ENCODE measurements at regions not wholly inside any gene's neighbourhood (a gene's known extent, or its start where the extent isn't known, plus 50 kb on each side); places are given as distances from the start of the nearest gene placed in this dataset.

DNA sequence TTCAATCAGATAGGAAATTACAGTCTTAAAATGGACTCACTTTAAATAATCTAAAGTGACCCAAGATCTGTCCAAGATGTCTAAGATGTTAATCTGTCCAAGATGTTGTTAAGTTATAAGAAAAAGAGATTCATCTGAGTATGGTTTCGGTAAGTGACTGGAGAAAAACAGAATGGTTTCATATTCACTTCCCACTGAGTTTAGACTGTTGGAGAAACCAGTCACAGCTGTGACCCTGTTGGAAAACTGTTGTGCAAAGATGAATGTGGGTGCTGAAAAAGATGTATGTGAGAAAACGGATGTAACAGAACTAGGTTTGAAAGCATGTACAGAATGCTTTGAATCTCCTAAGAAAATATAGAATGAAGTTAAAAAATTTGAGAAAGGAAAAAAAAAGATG is 325.9 kb downstream of the COL12A1 start:
- DNase-seq (ENCODE audit: low spot score) = no peak

DNA sequence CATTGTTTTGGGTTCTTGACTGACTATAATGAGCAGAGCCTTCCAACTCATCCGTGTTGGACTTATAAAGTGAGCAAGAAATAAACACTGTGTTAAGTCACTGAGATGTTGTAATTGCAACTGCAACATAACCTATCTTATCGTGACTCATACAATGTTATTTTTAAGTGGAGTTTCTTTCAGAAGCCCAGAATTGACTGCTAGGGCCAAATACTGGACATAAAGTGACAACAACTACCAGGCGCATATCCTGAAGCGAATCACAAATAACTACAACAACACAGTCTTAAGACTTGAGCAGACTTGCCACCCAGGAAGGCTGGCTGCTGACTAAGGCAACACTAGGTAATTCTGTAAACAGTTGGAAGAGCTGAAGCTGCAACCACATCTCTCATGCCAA is 326.6 kb downstream of the COL12A1 start:
- no peak for DNase-seq (ENCODE audit: low spot score)

DNA sequence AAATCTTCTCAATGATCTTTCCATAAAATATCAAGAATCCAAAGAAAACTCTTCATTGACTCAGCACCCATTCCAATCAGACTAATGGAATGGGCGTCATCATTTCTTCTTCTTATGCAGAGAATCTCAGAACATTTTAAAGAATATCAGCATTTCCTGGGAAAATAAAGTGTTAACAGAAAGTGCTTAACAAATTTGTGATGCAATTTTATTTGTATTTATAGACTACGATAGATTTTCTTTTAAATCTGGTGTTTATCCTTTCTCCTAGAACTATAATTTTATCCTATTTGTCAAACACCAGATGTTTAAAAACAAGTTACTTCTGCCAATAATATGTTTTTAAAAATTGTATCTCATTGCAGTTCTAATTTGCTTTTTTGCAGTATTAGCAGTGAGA is 330.7 kb downstream of the COL12A1 start:
- no peak for DNase-seq (ENCODE audit: low spot score)

DNA sequence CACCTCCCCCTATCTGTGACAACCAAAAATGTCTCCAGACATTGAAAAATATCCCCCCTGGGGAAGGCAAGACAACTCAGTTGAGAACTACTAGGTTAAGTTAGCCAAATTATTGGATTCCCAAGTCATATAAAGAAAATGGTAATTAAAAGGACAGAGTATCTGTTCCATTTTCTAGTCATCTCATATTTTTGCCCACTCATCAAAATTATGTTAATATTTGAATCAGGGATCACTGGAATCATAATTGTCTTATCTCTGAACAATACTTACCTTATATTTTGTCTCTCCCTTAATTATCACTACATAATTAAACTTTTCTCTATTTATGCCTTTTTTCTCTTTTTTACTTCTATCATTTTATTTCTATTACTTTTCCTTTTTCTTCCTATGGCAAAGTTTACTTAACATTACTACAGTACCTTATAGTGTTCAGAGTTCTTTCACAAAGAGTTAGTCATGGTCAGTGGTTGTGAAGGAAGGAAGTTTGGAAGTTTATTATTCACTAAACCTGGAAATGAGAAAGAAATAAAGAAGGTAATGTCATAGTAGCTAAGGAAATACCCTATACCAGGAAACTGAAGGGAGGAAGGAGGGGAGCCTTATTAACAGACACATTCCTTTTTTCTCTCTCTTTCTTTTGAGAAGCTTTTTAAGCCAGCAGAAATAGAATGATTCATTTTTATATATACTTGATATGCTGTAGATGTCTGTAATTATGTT is 332.9 kb downstream of the COL12A1 start:
- no peak for DNase-seq (ENCODE audit: low spot score)

DNA sequence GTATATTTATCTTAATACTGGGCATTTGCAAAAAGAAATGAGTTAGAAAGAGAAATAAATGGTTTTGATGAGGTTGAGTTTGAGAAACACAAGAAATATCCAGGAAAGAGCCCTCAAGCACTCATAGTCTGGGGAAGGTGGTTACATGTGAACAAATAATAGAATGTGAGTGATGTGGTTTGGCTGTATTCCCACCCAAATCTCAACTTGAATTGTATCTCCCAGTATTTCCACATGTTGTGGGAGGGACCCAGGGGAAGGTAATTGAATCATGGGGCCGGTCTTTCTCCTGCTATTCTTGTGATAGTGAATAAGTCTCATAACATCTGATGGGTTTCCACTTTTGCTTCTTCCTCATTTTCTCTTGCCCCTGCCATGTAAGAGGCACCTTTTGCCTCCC is 334.1 kb downstream of the COL12A1 start:
- no peak for DNase-seq (ENCODE audit: low spot score)

DNA sequence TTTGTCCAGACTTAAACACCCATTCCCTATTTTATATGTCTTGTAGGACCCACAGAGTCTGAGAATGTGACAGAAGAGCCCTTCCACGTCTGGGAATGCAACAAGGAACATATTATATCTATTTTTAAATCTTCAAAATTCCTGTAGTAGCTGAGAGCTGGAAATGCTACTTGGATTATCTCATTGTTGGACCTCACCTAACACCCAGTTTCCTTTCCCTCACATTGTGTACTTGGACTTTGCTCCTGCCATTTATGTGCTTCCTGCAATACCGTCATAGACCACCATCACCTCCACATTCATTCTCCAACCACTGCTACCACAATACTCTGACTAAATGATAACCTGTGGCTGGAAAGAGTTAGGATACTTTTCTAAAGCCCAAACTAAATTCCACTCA is 335.4 kb downstream of the COL12A1 start:
- DNase-seq (ENCODE audit: low spot score) = no peak

DNA sequence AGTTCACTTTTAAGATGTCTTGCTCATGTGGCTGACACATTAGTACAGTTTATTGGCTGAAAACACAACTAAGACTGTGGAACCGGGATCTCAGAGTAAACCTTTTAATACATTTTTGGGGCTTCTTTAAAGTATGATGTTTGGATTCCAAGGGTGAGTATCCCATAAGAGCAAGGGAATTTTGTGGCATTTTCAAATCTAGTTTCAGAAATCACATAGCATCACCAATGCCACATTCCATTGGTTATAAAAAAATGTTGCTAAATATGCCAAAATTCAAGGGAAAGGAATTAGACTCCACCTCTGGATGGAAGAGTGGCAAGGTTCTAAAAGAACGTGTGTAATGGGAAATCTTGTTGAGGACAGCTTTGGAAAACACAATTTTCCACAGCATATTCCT is 338.6 kb downstream of the COL12A1 start:
- DNase-seq (ENCODE audit: low spot score) = no peak

DNA sequence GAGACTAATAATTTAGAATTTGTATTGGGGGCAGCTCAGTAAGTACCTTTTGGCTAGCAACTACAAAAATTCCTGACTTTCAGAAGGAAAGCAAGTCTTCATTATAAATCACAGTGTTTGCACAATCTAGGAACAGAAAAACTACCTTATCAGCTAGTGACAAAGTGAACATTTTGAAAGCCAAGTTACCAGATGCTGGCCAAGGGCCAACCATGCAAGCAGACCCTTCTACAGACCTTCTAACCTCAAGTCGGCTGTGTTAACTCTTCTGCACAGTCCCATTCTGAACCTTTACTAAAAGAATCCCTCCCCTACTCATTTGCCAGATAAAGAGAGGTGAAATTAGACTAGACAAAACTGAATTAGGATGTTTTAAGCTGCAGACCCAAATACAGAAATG is 341.9 kb downstream of the COL12A1 start:
- no peak for DNase-seq (ENCODE audit: low spot score)

DNA sequence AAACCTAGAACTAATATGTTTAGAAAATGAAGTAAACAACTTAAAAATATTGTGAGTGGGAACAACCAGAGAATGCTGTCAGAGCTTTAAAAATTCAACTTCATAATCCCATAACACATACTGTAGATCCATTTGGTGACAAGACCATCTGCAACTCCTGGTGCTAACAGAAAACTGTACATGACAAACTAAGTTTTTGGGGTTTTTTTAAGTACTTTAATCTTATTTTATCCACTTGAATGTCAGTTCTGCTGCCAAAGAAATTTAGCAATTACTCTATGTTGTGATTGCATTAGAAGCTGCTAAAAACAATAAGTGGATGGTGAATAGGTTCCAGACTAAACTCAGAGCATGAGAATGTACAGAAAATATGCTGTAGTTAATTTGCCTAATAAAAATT is 345.4 kb downstream of the COL12A1 start:
- DNase-seq (ENCODE audit: low spot score) = no peak

DNA sequence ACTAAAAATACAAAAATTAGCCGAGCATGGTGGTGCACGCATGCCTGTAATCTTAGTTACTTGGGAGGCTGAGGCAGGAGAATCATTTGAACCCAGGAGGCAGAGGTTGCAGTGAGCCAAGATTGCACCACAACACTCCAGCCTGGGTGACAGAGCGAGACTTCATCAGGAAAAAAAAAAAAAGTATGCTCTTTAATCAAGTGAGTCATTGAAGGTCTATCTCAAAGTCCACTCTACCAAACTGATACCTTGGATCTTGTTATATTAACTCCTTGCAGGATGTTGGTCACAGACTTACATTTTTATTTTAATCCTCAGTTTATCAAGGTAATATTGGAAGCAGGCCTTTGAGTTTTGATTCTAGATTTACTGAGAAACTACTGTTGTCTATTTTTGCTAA is 348.7 kb downstream of the COL12A1 start:
- DNase-seq (ENCODE audit: low spot score) = no peak

DNA sequence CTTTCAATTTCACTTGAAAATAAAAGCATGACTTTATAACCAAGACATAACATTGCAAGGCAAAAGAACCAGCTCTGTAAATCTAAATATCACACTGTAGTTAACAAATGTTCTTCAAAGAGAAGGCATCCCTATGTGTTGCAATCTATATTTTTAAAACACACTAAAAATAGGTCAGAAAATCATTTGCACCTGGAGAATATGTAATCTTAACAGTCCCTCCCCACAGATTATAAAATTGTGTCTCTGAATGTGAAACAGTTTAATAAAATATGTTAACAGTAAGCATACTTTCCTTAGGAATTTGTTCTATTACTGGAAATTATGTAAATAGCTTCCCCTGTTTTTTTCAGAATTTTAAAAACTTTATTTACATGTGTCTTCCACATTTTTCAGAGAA is 351.9 kb downstream of the COL12A1 start:
- no peak for DNase-seq (ENCODE audit: low spot score)

DNA sequence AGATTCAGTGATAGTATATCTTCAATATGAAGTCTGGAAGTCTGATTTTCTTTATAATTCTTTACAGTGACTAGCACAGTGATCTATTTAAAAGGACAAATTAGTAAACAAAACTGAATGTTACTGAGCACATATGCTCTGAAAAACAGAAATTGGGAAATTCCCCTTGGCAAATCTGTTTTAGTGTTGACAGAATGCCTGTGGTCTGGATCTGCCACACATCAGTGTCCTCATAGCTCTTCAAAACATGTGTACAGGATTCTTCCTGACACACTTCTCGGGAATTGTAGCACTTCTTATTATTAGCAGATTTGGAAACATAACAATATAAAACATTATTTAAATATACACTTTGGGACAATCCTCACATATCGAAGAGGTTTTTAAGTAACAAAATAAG is 354.3 kb downstream of the COL12A1 start:
- no peak for DNase-seq (ENCODE audit: low spot score)

DNA sequence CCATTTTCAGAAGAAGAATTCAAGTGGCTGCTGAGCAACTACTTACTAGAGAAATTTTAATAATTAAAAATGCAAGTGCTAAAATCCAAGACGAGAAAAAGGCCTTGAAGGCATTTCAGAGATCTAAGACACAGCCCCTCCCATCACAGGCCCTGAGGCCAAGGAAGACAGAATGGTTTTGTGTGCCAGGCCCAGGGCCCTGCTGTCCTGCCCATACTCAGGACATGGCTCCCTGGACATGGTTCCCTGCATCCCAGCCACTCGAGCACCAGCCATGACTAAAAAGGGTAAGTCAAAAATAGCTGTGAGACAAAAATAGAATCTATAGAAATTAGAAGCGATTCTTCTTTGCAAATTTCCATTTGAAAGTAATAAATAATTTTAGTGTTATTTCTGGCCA is 364.9 kb downstream of the COL12A1 start:
- DNase-seq (ENCODE audit: low spot score) = no peak

DNA sequence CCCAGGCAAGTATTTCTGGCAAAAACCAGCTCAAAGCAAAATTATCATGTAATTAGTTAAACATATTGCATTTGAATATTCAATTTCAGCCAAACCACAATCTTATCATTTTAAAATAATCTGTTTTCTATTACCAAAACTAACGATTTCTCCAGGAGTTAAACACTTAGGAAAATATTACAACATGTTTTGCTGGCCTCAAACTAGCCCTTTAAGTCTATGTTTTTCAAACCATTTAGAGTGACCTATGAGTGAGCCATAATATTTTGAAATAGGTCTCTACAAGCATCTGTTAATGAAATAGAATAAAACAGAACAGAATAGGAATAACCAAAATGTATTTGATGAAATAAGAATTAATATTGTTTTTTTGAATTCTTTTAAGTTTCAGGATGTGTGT is 370.9 kb downstream of the COL12A1 start:
- DNase-seq (ENCODE audit: low spot score) = no peak

DNA sequence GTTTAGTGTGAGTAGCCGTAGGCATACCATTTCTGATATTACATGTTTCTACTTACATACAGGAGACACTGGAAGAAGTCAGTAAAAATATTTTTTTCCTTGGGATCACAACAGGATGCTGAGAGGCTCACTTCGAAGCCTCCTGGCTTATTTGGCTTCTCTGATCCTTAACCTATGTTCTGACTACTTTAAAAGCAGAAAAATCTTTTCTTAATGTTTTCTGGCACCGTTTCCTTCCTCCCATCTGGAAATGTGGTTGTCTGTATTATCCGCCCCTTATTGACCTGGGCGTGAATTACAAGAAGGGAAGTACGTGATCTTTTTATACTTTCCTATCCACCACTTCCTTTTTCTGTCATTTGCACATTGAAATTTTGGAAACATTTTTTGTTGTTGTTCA is 379.6 kb downstream of the COL12A1 start:
- no peak for DNase-seq (ENCODE audit: low spot score)

DNA sequence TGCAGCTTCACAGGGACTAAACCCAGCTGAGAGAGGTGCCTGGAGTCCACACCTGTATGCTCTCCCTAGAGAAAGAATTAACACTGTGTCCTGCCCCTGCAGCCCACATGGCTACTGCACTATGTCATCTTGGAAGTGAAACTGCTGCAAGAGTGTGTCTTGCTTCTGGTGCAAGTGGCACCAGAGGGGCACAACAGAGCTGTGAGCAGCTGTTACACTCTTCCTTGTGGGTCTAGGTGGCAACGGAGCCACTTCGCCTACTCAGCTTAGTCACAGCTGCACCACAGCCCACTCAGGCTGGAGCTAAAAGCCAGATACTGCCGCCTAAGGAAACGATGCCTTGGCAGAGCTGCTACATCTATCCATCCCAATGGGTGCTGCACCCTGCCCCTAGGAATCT is 391.4 kb downstream of the COL12A1 start:
- no peak for DNase-seq (ENCODE audit: low spot score)

DNA sequence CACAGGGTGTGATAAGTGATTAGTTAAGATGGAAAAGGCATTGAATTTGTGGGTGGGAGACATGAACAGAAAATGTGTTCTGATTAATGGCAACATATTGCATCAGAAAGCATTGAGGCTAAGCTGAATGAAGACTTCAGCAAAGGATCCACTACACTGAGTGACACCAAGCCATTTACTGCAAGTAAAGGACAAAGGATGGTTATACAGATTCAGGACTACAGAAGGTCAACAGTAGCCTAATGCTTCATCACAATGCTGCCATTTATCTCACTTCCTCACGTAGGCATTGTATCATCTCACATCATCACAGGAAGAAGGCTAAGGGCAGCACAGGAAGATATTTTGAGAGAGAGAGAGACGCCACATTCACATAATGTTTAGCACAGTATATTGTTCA is 398.2 kb downstream of the COL12A1 start:
- DNase-seq (ENCODE audit: low spot score) = no peak

DNA sequence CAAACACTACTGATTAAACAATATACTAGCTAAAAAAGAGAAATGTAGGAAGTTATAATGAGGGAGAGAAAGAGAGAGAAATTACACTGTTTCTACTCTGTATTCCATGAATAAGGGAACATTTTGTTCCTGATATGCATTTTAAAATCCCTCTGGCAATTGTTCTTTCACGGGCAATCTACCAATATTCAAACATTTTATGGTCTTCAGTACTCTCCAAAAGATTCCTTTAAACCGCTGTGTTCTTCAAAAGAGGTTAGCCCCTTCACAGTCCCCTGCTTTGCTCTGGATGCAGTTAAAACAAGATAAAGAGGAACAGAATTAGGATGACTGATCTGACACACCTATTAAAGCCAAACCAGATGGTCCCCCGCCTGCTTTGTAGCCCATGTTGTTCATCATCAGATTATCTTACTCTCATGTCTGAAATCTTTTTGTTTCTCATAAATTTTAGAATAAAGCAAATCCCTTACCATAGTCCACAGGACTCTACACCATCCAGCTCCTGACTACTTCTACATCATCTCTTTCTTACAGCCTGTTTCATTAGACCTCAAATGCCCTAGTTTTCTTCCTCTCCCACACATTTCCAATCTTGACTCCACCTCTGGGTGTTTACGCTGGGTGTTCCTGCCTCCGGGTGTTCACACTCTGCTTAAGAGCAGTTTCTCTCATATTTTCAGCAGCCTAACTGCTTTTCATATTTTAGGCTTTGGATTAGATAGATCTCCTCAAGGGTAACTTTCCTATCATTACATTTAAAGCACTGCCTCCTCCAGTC is 399.7 kb downstream of the COL12A1 start:
- DNase-seq (ENCODE audit: low spot score) = no peak

DNA sequence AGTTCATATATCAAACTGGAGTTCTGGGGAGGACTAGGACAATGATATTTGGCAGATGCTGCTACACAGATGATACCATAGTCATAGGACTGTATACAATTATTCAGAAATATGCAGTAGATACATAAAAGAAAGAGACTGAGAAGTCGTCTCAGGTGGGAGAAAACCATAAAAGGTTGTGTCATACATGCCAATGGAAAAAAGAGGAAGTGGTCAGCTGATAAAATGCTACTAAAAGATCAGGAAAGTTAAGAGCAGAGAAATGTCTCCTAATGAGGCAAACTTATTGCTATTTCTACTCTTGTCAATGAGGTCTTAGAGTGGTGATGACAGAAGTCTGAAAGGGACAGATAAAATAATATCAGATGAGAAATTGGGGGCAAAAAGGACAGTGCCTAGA is 407.6 kb downstream of the COL12A1 start:
- no peak for DNase-seq (ENCODE audit: low spot score)

DNA sequence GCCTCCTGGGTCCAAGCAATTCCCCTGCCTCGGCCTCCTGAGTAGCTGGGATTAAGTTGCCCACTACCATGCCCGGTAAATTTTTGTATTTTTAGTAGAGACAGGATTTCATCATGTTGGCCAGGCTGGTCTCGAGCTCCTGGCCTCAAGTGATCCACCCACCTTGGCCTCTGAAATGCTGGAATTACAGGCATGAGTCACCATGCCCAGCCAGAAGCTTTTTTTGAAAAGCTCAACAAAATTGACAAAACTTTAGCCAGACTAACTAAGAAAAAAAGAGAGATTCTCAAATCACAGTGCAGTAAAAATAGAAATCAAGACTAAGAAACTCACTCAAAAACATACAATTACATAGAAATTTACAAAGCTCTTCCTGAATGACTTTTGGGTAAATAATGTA is 420.6 kb downstream of the COL12A1 start:
- no peak for DNase-seq (ENCODE audit: low spot score)

DNA sequence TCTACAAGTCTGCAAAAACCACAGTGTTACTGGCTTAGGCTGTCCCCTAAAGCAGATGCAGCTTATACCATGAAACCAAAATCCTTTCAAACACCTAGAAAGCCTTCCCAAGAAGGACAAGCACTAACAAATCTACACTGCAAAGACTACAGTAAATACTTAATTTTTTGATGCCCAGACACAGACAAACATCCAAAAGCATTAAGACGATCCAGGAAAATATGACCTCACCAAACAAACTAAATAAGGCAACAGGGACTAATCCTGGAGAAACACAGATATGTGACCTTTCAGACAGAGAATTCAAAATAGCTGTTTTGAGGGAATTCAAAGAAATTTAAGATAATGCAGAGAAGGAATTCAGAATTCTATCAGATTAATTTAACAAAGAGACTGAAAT is 423.5 kb downstream of the COL12A1 start:
- DNase-seq (ENCODE audit: low spot score) = no peak

DNA sequence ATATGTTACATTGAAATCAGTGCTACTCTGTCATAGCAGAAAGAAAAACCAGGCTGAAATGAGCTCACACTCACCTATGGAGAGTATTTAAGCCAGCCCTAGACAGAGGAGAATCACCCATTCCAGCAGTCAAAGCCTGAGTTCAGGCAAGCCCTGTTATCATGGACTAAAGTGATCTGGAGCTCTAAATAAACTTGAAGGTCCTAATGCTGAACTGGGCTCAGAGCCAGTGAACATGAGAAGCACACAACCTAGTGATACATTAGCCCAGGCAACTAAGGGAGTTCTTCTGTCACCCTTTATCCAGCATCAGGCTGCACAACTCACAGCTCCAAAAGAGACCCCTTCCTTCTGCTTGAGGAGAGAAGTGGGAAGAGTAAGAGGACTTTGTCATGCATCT is 425.0 kb downstream of the COL12A1 start:
- DNase-seq (ENCODE audit: low spot score) = no peak

DNA sequence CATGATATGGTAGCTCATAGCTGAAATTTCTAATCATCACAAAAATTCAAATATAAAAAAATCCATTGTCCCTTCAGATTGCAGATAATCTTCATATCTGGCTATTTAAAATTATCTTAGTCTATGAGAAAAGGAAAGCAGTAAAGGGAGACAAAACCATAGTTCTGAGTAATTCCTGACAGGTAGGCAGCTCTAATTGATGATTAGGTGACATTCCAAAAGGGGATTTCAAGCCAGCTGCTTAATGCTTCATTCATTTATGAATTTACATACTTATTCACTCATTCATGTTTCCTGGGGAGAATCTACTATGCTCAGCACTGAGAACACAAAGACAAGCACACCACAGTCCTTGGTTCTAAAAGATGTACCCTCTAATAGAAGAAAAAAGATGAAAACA is 437.1 kb downstream of the COL12A1 start:
- DNase-seq (ENCODE audit: low spot score) = no peak

DNA sequence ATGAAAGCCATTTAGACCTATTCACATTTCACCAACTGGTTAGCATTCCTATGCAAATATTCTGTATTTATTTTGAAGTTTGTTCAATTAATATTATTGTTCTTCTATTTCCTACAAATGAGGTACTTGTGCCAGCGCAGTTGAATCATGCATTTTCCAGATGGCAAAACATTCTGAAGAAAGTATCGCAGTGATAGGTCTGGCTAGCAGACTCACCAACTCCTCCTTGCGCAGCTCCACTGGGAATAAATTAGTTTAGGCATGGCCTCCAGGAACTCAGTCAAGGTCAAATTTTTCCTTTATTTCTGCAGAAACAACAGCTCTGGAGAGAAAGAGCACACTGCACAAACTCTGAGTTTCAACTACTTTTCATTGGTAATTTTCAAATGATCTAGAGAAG is 437.7 kb downstream of the COL12A1 start:
- no peak for DNase-seq (ENCODE audit: low spot score)

All from hematopoietic multipotent progenitor cell treated with erythropoietin and hydrocortisone succinate and interleukin-3 and kit ligand, for 15 days (in vitro differentiated cells).